GM19239 (cell line): ENCODE measurements at regions not wholly inside any gene's neighbourhood (a gene's known extent, or its start where the extent isn't known, plus 50 kb on each side); places are given as distances from the start of the nearest gene placed in this dataset.

Experiments
- DNase-seq: peaks from one replicate; pipeline ENCODE4 v3.0.0; 2011; ENCODE audit warnings: low spot score; ENCODE audit not compliant: insufficient read length
- FAIRE-seq: peaks from 2 replicates; lab custom pipeline; 2011; peaks lifted over from hg19 to GRCh38; lab: Jason Lieb, UNC

GRCh38 chr10:128277267-128277840 is 151.1 kb upstream of the MKI67 start:
- FAIRE-seq = no peak
- no peak for DNase-seq

DNA sequence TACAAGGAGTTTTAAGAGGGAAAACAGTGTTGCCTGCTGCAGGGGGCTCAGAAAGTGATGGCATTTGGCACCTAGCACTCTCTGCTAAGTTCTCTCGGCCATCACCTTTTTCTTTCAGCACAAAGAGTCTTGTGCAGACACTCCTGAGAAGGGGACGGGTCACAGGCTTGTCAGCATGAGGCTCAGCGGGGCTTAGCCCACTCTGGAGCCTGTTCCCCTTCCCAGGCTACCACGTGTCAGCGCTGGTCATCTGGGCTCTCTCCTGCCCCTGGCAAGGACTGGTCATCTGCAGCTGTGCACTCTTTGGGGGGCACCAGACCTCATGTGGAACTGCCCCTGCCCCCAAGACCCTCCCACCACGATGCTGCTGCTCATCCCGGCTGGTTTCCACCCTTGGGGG is 152.1 kb upstream of the MKI67 start:
- FAIRE-seq (no peak), DNase-seq (no peak)

DNA sequence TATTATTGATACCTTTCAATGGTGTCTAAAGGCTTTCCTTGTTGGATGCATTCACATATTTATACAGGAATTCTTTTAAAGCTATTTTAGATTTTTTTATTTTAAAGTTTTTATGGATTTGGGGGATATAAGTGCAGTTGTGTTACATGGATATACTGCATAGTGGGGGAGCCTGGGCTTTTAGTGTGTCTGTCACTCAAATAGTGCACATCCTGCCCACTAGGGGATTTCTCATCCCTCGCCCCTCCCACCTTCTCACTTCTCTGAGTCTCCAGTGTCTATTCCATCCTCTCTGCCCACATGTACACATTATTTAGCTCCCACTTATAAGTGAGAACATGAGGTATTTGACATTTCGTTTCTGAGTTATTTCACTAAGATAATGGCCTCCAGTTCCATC is 154.0 kb upstream of the MKI67 start:
- FAIRE-seq = no peak
- no peak for DNase-seq

DNA sequence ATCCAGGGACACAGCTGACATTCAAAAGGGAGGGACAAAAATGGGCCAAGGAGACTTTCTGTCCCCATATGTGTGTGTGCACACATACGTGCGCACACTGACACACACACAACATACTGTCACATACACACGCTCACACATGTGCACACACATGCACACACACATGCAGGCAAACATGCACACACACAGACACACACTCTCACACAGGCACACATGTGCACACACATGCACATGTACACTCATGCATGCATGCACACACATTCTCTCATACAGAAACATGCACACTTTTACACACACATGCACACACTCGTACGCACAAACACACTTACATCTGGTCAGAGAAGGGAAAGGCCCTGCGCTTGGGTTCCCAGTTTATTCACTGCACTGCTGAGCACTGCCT is 155.1 kb upstream of the MKI67 start:
- FAIRE-seq (no peak), DNase-seq (no peak)

DNA sequence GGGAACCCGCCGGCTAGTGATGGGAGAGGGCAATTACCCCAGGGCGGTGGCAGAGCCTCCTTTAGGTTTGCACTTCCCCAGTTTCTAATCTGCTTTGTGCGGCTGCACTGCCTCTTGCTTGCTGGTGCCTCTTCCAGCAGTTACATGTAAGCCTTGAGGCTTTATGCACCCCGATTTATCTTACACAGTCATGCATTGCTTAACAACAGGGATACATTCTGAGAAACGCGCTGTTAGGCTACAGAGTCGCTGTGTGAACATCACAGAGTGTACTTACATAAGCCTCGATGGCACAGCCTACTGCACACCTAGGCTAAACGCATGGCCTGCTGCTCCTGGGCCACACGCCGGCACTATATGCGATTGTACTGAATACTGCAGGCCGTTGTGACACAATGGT is 155.6 kb upstream of the MKI67 start:
- no peak for FAIRE-seq
- DNase-seq = no peak

GRCh38 chr10:128286141-128286761 is 160.0 kb upstream of the MKI67 start:
- FAIRE-seq (no peak), DNase-seq (no peak)

GRCh38 chr10:128286762-128287500 is 160.7 kb upstream of the MKI67 start:
- FAIRE-seq (no peak), DNase-seq (no peak)

DNA sequence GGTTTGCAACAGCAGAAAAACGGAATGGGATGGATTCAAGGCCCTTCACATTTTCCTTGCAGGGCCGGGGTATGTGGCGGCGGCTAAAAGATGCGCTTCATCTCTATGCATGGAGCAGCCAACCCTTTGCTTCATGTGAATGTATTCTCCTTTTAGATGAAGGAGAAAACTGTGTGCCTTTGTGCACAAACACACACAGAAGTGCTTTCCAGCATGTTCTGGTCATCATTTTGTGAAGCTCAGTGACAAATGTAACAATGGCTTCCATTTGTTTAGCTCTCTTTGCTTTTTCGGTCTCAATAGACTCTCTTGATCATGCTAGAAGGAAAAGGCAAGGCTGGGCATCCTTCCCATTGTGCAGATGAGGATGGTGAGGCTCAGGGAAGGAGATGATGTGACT is 161.7 kb upstream of the MKI67 start:
- FAIRE-seq (no peak), DNase-seq (no peak)

GRCh38 chr10:128289621-128290020 is 163.4 kb upstream of the MKI67 start:
- no peak for DNase-seq
- no peak for FAIRE-seq

DNA sequence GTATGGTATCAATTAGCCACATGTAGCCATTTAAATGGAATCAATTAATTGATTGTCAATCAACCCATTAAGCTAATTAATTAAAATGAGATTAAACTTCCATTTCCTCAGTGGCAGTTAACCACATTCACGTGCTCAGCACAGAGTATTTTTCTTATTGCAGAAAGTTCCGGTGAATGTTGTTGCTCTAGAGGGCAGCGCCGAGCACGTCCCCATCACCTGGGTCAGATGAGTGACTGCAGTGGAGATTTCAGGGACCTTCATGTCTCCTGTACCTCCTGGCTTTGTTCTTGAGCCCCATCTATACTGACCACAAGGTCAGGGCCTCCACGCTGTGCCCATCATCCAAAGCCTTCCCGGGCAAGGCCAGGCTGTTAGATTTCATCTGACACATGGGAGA is 168.8 kb upstream of the MKI67 start:
- no peak for DNase-seq
- no peak for FAIRE-seq

GRCh38 chr10:128296253-128297007 is 170.2 kb upstream of the MKI67 start:
- no peak for FAIRE-seq

DNA sequence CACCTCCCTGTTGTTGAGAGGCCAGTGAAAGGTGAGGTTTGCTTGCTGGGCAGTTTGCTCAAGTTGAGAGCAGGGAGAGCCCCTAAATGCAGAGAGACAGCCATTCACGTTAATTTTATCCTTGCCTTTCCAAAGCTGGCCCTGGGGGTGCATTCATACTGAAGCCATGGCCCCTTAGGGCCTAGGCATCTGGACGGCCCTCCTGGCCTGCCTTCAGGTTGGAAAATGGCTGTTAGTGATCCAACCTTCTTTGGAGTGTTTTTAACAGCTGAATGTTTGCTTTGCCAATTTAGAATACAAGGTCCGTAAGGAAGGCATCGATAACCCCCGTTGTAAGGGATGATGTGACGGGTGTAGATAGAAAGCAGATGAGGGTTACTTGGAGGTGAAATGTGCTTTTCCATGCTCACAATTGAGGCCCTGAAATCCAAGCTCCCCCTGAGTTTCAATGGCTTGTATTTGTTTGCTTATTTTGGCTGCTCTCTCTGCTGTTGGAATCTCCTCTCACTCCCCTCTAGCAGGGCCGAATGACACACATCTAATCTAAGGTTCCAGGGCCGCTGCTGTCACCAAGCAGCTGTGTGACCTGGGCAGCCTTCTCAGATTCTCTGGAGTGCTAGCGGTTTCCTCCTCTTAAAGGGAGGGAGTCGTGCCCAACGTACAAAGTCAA is 171.6 kb upstream of the MKI67 start:
- FAIRE-seq = no peak
- no peak for DNase-seq

More at GRCh38 chr10:128296253-128297007, 170.2 kb upstream of the MKI67 start:
- DNase-seq = no peak

DNA sequence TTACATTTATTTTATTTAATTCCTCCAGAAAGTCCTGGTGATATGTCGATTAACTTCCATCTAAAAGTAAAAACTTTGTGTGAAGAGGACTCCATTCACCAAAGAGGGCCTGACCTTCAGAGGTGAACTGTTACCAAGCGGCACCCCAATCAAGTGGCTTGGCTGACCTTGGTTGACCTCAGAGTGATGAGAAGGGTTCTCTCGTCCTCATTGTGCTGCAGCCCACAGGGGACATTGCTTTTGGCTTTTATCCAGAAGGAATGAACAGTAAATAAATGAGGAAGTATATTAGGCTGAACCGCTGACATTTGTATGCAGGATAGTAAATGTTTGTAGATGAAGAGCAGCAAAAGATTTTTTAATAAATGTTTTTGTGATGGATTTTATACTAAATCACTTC is 172.4 kb upstream of the MKI67 start:
- DNase-seq (no peak), FAIRE-seq (no peak)

GRCh38 chr10:128300290-128300824 is 174.1 kb upstream of the MKI67 start:
- no peak for DNase-seq
- no peak for FAIRE-seq

DNA sequence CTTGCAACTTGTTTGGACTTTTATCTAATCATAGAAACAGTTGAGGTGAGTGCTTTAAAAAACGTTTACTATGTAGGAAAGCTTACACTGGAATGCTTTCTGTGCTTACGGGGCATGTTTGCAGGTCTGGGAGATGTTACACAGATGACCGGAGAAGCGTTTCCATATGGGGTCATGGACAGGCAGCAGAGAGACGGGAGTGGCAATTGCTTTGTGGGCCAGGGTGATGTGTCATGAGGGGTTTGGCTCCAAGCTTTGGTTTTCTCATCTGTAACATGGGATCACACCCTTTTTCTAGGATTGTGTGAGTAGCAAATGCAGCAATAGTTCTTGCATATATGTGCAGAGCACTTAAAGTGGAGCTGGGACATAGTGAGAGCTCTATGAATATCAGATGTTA is 174.8 kb upstream of the MKI67 start:
- no peak for DNase-seq
- no peak for FAIRE-seq

DNA sequence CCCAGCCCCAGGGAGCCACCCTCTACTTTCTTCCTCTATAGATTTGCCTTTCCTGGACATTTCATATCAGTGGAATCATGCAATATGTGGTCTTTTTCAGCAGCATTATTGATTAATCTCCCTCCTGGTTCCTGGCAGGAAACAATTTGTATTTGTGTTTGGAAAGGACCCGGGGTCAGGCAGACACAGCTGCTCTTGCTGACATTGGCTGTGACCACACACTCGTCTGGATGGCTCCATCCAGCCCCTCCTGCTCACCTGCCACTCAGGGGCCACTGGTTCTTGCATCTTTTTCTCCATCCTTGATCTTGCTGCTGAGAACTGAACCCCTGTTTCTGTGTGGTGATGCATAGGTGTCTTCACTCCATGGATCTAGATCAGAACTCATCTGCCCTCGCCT is 176.6 kb upstream of the MKI67 start:
- no peak for FAIRE-seq
- no peak for DNase-seq

DNA sequence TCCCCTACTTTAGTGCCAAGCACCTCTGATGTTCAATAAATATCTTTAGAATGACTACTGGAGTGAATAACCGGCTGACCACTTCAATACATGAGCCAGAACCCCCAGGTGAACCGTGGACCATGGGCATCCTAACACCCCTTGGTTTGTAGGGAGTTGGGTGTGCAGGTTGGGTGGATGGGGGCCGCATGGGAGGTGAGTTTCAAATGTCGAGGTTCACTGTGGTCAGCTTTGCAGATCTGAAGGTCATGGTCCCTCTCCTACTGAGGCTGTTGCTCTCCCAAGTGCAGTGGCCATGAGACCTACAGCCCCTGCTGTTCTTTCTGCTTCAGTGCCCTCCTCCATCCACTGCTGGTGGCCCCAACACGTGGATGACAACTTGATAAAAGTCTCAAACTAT is 178.0 kb upstream of the MKI67 start:
- DNase-seq (no peak), FAIRE-seq (no peak)

- FAIRE-seq (no peak), DNase-seq (no peak)
Observed at GRCh38 chr10:128305601-128306345, 179.6 kb upstream of the MKI67 start.

DNA sequence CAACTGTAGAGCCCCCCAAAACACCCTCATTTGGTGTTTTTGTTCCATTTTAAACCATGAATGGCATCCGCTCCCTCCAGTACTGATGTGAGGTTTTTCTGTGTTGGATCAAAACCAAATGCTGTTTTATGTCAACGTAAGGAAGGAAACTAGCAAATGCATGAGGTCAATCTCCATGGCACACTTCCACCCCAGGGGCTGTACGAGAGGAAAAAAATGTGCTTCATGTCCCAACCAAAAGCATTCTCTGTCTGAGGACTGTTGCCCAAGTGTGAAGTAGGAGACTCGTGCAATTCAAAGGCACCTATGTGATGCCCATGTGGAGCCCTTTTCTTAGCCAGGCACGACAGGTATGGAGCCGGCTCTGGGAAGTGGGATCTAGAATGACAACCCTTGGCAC is 180.3 kb upstream of the MKI67 start:
- FAIRE-seq (no peak), DNase-seq (no peak)

- no peak for FAIRE-seq
- no peak for DNase-seq
Observed at GRCh38 chr10:128306966-128307365, 180.7 kb upstream of the MKI67 start.
